DOHH2 (cell line): ENCODE measurements at regions not wholly inside any gene's neighbourhood (a gene's known extent, or its start where the extent isn't known, plus 50 kb on each side); places are given as distances from the start of the nearest gene placed in this dataset.
A peak's percentile ranks its signal among the peaks of the same experiment; 100 is the strongest.

ENCODE experiments used
- H3F3A ChIP-seq: fragments of 200-600 bp; sonication (generic), shearing (Covaris generic); 2 replicates; pipeline ENCODE4 v1.6.0; 2016; ENCODE audit warnings: antibody characterized with exemption, mild to moderate bottlenecking; ENCODE audit not compliant: control insufficient read depth, insufficient read depth
- H3K27ac ChIP-seq: fragments of 200-600 bp; sonication (generic); 2 replicates; pipeline ENCODE4 v1.5.1; 2014; ENCODE audit warnings: low read depth, mild to moderate bottlenecking, low read length, moderate library complexity
- H3K27me3 ChIP-seq: fragments of 200-600 bp; sonication (generic); 2 replicates; pipeline ENCODE4 v1.6.1; 2014; ENCODE audit warnings: mild to moderate bottlenecking, low read length, mixed read lengths; ENCODE audit not compliant: control insufficient read depth
- H3K36me3 ChIP-seq: fragments of 200-600 bp; sonication (generic); 2 replicates; pipeline ENCODE4 v1.6.1; 2014; ENCODE audit warnings: mild to moderate bottlenecking, low read length, moderate library complexity, mixed read lengths; ENCODE audit not compliant: control insufficient read depth
- H3K4me1 ChIP-seq: fragments of 200-600 bp; sonication (generic); 2 replicates; pipeline ENCODE4 v1.6.1; 2014; ENCODE audit warnings: mild to moderate bottlenecking, low read length, mixed read lengths; ENCODE audit not compliant: control insufficient read depth
- H3K4me2 ChIP-seq: fragments of 200-600 bp; sonication (generic); 2 replicates; pipeline ENCODE4 v1.6.0; 2014; ENCODE audit warnings: mild to moderate bottlenecking, low read length, moderate library complexity
- H3K4me3 ChIP-seq: fragments of 200-600 bp; sonication (generic); 2 replicates; pipeline ENCODE4 v1.5.1; 2014; ENCODE audit warnings: mild to moderate bottlenecking, low read length, mixed read lengths
- H3K79me2 ChIP-seq: fragments of 200-600 bp; sonication (generic); 2 replicates; pipeline ENCODE4 v1.6.1; 2014; ENCODE audit warnings: mild to moderate bottlenecking, low read length, mixed read lengths; ENCODE audit not compliant: control insufficient read depth
- H3K9me2 ChIP-seq: fragments of 200-600 bp; sonication (generic); replicated peaks from 2 replicates; pipeline ENCODE4 v1.6.1; 2014; ENCODE audit warnings: mild to moderate bottlenecking, low read length, mixed read lengths; ENCODE audit not compliant: control insufficient read depth
- H3K9me3 ChIP-seq: fragments of 200-600 bp; sonication (generic); 2 replicates; pipeline ENCODE4 v1.6.1; 2014; ENCODE audit warnings: antibody characterized with exemption, low read length, mixed read lengths; ENCODE audit not compliant: control insufficient read depth, insufficient read depth
- H4K20me1 ChIP-seq: fragments of 200-600 bp; sonication (generic); 2 replicates; pipeline ENCODE4 v1.6.0; 2014; ENCODE audit warnings: low read depth, mild to moderate bottlenecking, antibody characterized with exemption, low read length, moderate library complexity; ENCODE audit not compliant: control insufficient read depth, insufficient read depth
- EZH2phosphoT487 ChIP-seq: fragments of 200-600 bp; sonication (generic); IDR thresholded peaks from 2 replicates; pipeline ENCODE4 v1.6.1; 2017; ENCODE audit warnings: borderline replicate concordance, mild to moderate bottlenecking, antibody characterized with exemption, low read length, moderate library complexity, mixed read lengths
- TF ChIP-seq, protein P1 (sequence below): fragments of 200-600 bp; sonication (generic); IDR thresholded peaks from one replicate; pipeline ENCODE4 v1.5.1; 2014; ENCODE audit warnings: antibody characterized with exemption, mild to moderate bottlenecking, low read depth, low read length; ENCODE audit not compliant: poor library complexity, severe bottlenecking

DNA sequence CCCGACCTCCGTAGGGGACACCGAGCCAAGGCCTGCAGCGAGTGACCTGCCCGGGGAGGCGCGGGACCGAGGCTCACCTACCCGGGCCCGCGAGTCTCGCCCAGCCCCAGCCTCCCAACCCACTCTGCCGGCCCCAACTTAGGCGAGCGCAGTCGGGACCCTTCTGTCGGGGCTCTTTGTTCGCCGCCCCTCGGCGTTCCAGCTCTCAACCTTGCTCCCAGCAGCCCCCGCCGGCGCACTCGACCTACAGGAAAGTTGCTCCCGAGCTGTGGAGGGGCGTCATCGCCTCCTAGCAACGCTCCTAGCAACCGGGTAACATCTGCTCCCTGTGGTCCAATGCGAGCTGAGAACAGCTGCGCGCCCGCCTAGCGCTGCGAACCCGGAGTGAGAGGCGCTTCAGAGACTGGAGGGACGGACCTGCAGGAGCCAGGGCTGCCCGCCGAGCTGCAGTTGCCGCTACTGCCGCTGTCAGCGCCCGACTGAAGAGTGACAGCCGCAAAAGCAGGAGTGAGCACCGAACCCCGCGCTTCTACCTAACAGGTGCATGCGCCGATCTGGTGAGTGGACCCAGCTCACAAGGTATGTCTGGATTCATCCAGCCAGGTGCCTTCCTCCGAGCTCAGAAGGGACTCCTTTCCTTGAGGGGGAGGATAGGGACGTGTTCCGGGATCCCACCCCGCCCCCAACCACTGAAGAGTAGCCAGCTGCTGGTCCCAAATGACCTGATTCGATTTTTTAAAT lies 355.0 kb downstream of the SNAPC1 start:
- no peaks in the 10 kb centered on the region for H3K9me3 ChIP-seq

DNA sequence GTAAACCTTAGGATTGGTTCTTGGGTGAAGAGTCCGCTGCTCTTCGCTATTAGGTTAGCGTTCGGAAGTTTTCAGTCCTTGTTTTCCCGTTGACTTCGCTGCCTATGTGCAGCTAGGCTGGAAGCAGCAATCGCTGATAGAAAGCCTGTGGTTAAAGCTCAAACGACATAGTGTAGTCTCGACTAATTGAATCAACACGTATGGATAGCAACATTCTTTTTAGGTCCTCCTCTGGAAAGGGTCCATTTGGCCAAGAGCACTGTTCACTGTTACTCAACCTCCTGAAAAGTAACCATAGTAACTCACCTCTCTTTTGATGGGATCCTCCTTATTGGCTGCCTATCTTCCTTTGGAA lies 355.5 kb downstream of the SNAPC1 start:
- Histone ChIP-seq H3K4me3 (peak overlapping the region; percentile 80), H3K4me2 (peak overlapping the region; percentile 95), H3K27me3 (peaks cover 17% of the 10 kb centered on the region)

More for the DNA sequence above, 355.0 kb downstream of the SNAPC1 start:
- Histone ChIP-seq H3K4me1 (peaks cover 30% of the 10 kb centered on the region), H3F3A (no peaks in the 10 kb centered on the region), H3K27me3 (peaks cover 17% of the 10 kb centered on the region), H3K9me2 (no peaks in the 10 kb centered on the region), H3K79me2 (no peaks in the 10 kb centered on the region), H3K27ac (no peak overlapping the region), H4K20me1 (no peaks in the 10 kb centered on the region), H3K4me3 (peak overlapping the region; percentile 80), H3K36me3 (no peaks in the 10 kb centered on the region), H3K4me2 (peak overlapping the region; percentile 95)
- TF ChIP-seq, protein P1, sequence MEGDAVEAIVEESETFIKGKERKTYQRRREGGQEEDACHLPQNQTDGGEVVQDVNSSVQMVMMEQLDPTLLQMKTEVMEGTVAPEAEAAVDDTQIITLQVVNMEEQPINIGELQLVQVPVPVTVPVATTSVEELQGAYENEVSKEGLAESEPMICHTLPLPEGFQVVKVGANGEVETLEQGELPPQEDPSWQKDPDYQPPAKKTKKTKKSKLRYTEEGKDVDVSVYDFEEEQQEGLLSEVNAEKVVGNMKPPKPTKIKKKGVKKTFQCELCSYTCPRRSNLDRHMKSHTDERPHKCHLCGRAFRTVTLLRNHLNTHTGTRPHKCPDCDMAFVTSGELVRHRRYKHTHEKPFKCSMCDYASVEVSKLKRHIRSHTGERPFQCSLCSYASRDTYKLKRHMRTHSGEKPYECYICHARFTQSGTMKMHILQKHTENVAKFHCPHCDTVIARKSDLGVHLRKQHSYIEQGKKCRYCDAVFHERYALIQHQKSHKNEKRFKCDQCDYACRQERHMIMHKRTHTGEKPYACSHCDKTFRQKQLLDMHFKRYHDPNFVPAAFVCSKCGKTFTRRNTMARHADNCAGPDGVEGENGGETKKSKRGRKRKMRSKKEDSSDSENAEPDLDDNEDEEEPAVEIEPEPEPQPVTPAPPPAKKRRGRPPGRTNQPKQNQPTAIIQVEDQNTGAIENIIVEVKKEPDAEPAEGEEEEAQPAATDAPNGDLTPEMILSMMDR: peak; percentile 68
- TF ChIP-seq EZH2phosphoT487: no peak

DNA sequence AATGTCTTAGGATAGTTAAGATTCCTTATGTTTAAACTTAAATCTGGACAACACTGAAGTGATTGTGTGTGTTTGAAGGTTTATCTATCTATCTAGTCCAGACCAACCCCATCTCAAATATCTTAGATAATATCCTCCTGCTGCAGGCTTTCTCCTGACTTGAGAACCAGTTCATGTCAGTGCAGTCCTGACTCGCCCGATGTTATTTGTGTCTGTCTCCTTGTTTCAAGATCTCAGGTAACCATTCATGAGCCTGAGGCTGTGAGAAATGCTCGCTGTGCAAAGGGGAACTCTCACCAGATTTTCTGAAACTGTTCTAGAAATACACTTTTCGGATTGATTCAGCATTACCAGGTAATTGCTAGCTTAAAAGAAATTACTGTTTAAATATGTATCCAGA lies 356.2 kb downstream of the SNAPC1 start:
- peaks cover 25% of the 10 kb centered on the region for H3K4me1 ChIP-seq
- H3F3A ChIP-seq: no peaks in the 10 kb centered on the region
- TF ChIP-seq EZH2phosphoT487: no peak
- TF ChIP-seq, protein P1: no peak
- H3K79me2 ChIP-seq: no peaks in the 10 kb centered on the region
- H3K9me2 ChIP-seq: no peaks in the 10 kb centered on the region
- H4K20me1 ChIP-seq: no peaks in the 10 kb centered on the region
- no peaks in the 10 kb centered on the region for H3K9me3 ChIP-seq
- H3K27me3 ChIP-seq: peaks cover 17% of the 10 kb centered on the region
- no peak overlapping the region for H3K27ac ChIP-seq
- H3K4me2 ChIP-seq: peak overlapping the region; percentile 27
- no peak overlapping the region for H3K4me3 ChIP-seq
- H3K36me3 ChIP-seq: no peaks in the 10 kb centered on the region

More for the DNA sequence above, 355.5 kb downstream of the SNAPC1 start:
- no peaks in the 10 kb centered on the region for H4K20me1 ChIP-seq
- H3K4me1 ChIP-seq: peaks cover 24% of the 10 kb centered on the region
- H3K9me2 ChIP-seq: no peaks in the 10 kb centered on the region
- TF ChIP-seq EZH2phosphoT487: no peak
- TF ChIP-seq, protein P1: no peak
- no peaks in the 10 kb centered on the region for H3K36me3 ChIP-seq
- no peaks in the 10 kb centered on the region for H3K9me3 ChIP-seq
- no peak overlapping the region for H3K27ac ChIP-seq
- no peaks in the 10 kb centered on the region for H3K79me2 ChIP-seq
- H3F3A ChIP-seq: no peaks in the 10 kb centered on the region
